SHP77 (cell line): ENCODE measurements at regions not wholly inside any gene's neighbourhood (a gene's known extent, or its start where the extent isn't known, plus 50 kb on each side); places are given as distances from the start of the nearest gene placed in this dataset.
A peak's percentile ranks its signal among the peaks of the same experiment; 100 is the strongest.
"Not testable (repeated sequence)": the region's sequence is repeated elsewhere in the genome, so short reads cannot be mapped to it uniquely, and the experiment has no call there.

ENCODE experiments used
- DNase-seq, 2 experiments: peaks; one replicate each; lab custom pipeline; 2025; lab: John Stamatoyannopoulos, UW

GRCh38 chr1:66460776-66461175, 73.2 kb upstream of the SGIP1 start:
- DNase-seq = no peak

DNA sequence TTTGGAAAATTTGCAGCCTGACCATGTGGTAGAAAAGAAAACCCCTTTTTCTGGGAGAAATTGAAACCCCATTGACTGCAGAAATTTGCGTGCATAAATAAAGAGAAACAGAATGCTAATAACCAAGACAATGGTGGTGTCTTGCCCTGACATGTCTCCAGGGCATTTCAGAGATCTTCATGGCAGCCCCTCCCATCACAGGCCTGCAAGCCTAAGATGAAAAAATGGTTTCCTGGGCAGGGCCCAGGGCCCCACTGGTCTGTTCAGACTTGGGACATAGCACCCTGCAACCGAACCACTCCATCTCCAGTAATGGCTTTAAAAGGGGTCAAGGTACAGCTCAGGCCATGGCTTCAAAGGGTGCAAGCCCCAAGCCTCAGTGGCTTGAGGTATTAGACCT, 71.6 kb upstream of the SGIP1 start:
- DNase-seq = no peak

DNA sequence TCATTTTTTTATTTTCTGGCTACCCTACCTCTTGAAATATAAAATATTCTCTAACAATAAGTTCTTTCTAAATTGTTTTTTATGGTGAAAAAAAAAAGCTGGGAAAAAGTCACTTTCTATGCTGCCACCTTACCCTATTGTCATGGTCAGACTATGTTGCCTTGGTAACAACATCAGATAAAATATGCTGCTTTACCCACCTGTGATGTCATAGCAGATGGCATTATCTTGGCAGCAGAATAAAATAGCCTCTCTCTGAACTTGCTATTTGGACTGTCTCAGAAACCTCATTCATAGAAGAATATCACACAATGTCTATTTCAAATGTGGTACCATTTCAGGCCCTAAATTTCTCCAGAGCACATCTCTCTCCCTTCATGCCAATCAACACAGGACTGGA, 69.6 kb upstream of the SGIP1 start:
- no peak for DNase-seq

GRCh38 chr1:66464802-66465201, 69.2 kb upstream of the SGIP1 start:
- no peak for DNase-seq

DNA sequence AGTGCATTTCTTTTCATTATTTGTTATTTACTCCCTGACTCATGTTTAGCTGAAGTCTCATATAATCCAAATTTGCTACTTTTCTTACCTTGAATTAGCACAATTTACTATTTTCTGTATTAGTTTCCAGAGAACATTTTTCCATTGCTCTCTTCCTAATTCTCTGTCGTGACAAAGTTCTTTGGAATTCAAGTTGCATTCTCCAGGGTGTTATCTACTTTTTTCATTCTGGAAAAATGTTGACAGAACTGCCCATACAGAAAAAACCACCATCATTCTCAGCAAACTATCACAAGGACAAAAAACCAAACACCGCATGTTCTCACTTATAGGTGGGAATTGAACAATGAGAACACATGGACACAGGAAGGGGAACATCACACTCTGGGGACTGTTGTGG, 67.3 kb upstream of the SGIP1 start:
- not testable (repeated sequence) for DNase-seq

DNA sequence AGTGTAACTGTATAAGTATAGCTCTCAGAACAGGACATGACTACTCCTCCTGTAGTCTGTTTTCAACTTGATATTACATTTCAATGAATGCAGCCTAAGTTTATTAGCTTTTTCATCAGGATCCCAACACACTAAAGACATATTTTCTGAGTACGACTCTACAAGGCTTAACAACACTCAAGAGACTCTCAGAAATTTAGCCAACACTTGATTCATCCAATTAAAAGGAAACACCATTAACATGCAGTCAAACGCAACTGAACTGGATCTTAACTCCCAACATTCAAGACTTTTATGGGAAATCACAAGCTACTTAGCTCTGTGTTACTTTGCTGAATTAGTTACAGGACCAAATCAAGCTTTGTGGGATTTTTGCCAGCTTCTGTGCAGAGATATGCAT, 65.2 kb upstream of the SGIP1 start:
- no peak for DNase-seq

GRCh38 chr1:66475940-66476339, 58.0 kb upstream of the SGIP1 start:
- DNase-seq = no peak

GRCh38 chr1:66476774-66477173, 57.2 kb upstream of the SGIP1 start:
- no peak for DNase-seq

GRCh38 chr1:66478116-66478515, 55.8 kb upstream of the SGIP1 start:
- DNase-seq = no peak

GRCh38 chr1:66480162-66480561, 53.8 kb upstream of the SGIP1 start:
- peak in 1 of 2 experiments; percentile 10 for DNase-seq

GRCh38 chr1:66481215-66481614, 52.7 kb upstream of the SGIP1 start:
- DNase-seq = peak; percentile 69 to 90
